Fibroblast of skin of scalp (primary cell): ENCODE measurements at regions not wholly inside any gene's neighbourhood (a gene's known extent, or its start where the extent isn't known, plus 50 kb on each side); places are given as distances from the start of the nearest gene placed in this dataset.

Source experiments
- DNase-seq: peaks from one replicate; pipeline ENCODE4 v3.0.0-alpha.2; 2013

DNA sequence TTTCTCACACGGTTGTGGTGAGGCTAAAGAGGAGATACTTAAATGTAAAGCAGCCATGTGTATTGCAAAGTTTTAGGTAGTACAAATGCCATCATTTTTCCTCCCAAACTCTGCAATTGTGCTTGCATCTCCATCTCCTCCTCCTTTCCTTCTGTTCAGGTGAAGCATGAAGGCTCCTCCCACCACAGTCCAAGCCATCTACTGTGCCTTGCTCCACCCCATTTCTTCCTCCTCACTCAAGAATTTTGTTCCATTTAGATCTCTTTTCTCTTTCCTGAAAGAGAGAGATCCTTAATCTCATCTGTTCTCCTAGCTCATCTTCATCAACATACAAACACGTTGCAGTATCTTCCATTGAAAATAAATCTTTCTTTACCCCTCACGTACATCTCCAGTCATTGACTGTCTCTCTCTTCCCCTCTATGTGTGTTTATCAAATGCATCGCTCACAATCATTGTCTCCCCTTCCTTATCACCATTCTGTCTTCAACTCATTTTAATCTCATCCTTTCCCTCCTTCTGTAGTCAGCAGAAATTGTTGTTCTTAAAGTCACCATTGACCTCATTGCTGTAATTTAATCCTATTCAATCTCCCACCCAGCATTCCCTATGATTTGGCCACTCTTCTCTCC lies 392.1 kb downstream of the RAD51AP2 start:
- no peak for DNase-seq

DNA sequence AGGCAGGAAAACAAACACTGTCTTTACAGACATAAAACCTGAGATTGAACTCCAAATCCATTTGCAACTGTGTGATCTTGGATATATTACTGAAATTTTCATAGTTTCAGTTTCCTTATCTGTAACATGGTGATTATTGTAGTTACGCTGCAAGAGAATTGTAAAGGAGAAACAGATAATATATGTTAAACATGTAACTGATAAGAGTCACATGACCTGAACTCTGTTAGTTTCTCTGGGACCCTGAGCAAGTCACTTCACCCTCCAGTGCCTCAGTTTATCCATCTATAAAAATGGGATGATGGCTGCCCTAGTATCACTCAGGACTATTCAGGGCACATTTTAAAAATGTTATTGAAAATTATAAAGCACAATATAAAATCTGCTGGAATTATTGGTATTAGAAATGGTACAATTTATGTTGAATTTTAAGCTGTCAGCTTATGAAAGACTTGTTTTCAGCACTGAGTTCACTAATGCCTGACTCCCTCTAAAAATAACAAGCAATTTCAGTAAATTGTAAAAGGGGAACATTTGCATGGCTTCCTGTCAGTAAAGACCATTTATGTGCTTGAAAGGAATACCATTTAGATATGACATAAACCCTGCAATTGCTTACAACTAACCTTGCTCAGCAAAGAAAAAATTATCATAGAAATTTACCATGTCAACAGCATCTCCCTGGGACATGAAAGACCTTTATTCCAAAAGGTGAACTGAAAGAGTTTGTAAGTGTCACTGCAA lies 393.5 kb downstream of the RAD51AP2 start:
- DNase-seq: no peak

DNA sequence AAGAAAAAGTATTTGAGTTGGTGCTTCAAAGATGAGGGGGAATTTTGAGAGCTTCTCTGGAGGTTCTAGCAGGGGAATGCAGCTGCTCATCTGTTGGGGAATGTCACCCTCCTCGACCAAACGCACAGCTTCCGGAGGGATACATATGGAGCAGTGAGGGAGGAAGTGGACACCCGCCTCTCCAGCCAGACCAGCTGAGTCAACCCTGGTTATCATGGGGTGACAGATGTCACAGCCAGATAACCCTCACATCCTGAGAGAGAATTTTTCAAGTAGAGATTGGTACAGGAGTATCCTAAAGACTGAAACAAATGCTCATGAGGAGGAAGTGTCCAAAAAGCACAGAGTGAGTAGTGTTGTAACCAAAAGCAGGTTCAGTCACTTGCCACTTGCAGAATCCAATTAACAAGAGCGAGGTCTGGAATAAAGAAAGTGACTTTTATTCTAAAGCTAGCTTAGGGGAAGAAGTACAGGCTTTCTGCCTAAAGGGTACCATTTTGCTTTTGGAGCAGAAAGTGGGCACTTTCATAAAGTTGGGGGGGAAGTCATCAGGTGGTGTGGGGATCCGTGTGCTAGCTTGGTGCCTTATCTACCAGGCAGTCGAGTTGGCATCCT lies 395.2 kb downstream of the RAD51AP2 start:
- no peak for DNase-seq

DNA sequence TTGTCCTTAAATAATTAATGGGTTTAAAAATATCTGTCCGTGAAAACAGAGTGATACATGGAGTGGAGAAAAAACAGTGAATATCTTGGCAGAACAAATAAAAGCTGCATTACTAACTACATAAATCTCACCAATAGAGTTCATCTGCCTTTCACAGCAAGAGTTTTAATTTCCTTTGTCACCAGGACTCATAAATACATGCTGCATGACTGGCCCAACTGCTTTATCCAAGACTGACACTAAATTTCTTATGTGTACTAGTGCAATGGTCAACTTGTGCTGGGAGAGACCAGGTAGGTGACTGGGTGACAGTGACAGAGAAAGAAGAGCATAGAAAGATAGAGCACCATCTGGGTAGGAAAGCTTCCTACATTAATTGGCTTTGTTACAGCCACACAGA lies 402.8 kb downstream of the RAD51AP2 start:
- DNase-seq: no peak

DNA sequence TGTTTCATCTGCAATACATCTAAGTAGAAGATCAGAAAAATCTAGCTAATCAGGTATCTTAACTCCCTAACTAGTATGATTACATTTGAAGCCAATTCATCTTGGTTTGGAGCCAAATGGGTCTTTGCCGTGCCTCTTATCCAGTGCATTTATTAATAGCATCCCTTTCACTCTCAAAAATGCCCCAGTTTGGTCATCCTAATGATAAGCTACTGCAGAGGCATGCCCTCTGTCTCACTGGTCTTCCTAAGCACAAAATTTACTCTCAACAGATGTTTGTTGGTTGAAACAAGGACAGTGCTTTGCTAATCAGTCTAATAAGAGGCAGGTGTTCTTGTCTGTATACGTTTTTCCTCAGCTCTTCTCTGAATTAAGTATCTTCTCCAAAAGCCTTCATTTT lies 403.2 kb downstream of the RAD51AP2 start:
- no peak for DNase-seq

DNA sequence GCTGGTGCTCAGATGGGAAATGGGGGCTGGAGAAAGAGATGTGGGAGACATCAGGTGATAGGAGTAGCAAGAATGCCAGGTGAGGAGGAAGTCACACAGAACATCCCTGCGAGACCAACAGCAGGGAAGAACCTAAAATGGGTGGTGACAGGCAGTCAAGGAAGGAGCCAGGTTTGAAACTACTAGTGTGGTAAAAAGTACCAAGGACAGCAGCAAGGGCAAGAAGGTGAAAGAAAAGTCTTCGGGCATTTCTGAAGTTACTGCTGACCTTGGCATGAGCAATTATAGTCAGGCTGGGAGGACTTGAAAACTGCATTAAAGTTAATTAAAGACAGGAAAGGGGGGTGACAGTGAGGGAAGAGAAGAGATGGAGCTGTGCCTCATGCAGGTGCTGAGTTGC lies 410.4 kb downstream of the RAD51AP2 start:
- DNase-seq: no peak

DNA sequence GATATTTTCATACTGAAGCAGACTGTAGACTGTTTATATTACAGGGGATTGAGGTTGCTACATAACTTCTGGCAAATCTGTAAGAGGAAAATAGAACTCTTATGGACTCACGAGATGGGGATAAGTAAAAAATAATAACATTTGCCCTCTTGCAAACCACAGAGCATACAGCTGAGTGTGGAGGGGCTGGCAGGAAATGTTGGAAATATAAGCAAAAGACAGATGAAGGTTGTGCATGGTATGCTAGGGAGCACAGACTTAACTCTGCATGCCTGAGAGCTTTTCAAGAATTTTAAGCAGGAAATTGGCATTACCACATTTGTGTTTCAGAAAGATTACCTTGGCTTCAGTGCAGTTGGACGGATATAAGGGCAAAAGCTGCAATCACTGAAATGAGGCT lies 411.1 kb downstream of the RAD51AP2 start:
- no peak for DNase-seq

DNA sequence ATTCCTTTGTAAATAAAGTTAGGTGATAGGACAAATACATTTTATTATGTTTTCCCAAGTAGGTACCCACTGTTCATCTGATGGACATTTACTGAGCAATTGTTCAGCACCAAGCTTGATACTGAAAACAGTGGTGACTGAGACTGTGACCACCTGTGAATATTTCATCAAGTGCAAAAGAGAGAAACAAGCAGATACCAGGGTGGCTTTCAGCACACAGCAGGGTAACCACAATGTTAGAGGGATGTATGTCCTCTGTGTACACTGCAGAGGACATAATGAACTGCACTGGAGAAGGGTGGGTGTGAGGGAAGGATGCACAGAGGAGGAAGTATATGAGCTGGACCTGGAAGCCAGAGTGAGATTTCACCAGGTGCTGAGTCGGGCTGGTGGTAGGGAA lies 411.8 kb downstream of the RAD51AP2 start:
- no peak for DNase-seq

DNA sequence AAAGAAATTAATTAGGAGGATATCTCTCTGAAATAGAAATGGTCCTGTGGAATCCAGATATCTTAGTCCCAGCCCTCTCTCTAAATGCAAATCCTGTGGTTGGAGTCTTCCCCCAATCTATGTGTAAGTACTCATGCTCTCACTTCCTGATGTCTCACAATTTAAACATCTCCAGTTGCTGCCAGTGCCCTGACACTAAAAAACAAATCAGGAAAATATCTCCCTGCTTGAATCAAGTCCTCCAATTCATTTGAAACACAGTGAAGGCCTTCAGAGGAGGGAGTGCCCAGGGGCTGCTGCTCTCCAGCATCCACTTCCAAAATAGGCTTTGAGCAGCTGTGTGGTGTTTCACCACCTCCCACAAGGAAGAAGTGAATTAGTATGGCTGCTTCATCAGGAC lies 413.8 kb downstream of the RAD51AP2 start:
- DNase-seq: peak; percentile 70

DNA sequence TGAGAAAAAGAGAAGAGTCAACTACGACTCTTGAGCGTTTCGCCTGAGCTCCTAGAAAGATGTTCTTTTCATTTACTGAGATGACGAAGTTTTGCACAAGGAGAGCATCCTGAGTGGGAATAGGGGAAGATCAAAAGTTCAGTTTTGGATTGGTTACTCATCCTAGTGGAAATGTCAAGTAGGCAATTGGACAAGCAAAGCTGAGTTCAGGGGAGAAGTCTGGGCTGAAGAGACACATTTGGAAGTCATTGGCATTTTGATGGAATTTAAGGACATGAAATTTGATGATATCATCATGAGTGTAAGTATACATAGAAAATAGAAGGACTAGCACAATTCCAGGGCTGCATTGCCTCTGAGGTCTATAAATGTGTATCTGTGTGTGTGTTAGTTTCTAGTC lies 416.6 kb downstream of the RAD51AP2 start:
- peak; percentile 27 for DNase-seq

DNA sequence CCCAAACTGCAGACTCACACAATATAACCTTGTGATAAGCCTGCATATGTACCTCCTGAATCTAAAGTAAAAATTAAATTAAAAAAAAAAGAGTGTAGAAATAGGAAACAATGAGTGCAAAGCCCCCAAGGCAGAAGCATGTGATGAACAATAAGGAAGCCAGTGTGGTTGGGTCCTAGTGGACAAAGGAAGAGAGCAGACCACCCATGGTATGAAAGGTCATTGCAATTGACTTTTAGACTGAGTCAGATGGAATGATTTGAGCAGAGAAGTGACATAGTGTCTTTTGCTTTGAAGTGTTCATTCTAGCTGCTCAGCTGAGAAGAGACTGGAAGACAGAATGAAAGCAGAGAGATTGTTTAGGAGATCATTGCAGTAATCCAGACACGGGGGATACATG lies 417.1 kb downstream of the RAD51AP2 start:
- DNase-seq: no peak

DNA sequence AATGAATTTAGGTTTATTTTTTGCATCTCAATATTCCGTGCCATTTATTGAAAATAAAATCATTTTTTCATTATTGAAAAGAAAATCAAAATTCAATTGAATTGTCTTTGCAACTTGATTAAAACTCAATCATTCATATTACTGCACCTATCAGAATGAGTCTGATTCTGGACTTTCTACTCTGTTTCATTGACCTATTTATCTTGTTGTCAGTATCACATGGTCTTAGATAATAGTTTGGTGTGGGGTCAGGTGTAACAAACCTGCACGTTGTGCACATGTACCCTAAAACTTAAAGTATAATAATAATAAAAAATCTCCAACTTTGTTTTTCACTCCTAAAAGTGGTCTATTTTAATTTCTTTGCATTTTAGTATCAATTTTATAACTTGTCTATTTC lies 422.9 kb downstream of the RAD51AP2 start:
- no peak for DNase-seq

DNA sequence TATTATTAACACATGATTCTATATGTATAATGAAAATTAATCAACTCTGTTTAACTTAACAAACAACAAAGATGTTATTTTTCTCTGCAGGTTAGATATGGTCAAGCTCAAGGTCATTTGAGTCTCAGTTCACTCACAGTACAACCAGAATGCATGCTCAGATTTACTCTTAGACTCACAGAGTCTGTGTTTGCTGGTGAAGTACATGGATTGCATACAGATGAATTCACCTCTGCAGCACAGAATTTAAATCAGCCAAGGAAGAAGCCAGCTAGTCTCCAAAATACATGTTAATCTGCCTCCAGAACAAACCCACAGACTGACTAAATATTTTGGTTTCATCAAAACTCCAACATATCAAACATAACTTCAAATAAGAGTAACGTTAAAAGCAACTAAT lies 424.5 kb downstream of the RAD51AP2 start:
- DNase-seq: no peak

DNA sequence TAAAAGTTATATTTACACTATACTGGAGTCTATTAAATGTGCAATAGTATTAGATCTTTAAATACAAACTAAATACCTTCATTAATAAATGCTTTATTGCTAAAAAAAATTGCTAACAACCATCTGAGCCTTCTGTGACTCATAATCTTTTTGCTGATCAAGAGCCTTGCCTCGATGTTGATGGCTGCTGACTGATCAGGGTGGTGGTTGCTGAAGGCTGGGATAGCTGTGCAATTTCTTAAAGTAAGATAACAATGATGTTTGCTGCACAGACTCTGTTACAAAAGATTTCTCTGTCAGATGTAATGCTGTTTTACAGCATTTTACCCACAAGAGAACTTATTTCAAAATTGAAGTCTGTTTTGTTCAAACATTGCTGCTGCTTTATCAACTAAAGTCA lies 421.4 kb upstream of the CYRIA start:
- no peak for DNase-seq

DNA sequence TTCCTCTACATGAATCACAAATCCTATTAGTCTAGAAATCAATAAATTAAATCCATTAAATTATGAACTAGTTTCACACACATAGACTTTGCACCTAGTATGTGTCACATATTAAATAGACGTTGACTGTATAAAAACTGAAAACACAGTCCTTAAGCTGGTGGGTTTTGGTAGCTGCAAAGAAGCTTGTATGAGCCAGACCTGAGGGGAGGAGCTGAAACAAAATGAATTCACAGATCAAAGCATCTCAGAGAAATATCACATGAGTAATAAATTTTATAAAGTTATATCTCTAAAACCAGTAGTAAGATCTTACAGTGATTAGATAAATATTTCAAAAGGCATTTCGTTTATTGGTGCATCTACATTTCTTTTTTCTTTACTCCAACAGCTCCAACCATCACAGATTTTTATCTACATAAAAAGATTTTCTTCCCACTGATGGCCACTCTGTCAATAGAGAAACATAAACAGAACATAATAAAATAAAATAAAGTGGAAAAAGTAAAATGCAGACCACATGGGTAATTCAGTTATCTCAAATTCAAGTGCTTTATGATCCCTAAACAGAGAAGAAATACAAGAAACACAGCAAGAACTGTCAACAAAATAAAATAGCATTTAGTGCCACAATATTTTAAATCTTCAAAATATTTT lies 420.0 kb upstream of the CYRIA start:
- no peak for DNase-seq

DNA sequence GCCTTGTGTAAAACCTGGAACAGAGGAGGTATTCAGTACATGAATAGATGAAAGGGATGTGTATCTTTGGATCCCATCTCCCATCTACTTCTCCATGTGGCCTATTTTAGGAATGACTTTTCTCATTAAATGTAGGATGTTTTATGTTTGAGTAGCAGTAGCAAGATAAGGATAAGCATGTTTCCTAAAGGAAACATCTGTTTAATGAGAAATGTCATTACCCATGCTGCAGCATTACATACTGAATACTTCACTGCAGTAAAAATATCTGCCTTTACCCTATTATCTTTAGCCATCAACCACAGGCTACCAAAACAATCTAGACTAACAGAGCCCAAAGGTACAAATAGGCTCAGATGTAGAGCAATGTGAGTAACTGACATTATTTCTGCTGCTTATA lies 419.2 kb upstream of the CYRIA start:
- no peak for DNase-seq

DNA sequence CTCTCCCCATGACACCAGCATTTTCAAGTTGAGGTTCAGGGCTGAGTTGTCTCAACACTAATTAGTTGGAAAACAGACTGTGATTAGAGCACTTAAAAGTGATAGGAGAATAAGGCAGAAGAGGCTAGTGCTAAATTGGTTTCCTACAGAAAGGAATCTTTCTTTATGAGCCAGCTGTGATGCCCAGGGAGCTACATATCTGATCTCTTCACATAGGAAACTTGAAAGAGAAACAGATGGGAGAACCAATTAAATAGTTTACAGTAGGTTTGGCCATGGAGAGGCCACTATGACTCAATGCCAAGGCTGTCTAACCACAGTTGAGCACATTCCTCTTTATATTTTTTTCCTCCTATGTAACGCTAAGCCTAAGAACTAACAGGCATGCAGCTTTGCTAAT lies 418.3 kb upstream of the CYRIA start:
- DNase-seq: peak; percentile 33

DNA sequence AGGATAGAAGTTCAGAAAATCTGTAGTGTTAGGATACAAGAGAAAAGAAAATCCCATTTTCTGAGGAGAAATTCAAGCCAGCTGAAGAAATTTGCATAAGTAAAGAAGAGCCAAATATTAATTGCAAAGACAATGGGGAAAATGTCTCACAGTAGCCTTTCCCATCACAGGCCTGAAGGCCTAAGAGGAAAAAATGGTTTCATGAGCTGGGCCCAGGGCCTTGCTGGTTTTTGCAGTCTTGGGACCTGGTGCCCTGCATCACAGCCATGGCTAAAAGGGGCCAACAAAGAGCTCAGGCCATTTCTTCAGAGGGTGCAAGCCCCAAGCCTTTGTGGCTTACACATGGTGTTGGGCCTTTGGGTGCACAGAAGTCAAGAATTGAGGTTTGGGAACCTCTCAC lies 413.6 kb upstream of the CYRIA start:
- DNase-seq: no peak

DNA sequence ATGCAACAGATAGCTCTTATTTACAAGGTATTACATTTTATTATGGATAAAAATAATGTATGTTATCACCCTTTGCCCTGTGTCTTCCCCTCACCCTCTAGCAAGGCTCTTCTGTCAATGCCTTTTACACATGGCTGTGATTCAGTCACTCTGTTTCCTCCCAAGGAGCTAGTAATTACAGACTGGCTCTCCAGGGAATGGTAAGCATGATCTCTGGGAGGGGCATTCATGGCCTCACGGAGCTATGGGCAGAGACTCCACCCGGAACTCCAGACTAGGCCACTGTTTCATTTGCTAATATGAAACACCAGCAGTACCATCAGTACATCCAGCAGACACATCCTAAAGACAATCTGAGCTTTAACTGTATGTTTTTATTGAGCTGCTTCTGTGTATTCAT lies 410.9 kb upstream of the CYRIA start:
- DNase-seq: no peak

DNA sequence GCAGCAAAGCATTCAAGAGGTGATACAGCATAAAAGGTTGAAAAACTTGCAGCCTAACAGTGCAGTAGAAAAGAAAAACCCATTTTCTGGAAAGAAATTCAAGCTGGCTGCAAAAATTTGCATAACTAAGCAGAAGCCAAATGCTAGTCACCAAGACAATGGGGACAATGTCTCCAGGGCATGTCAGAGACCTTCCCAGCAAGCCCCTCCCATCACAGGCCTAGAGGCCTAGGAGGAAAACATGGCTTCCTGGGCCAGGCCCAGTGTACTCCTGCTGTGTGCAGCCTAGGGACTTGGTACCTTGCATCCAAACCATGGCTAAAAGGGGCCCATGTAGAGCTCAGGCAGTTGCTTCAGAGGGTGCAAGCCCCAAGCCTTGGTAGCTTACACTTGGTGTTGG lies 405.1 kb upstream of the CYRIA start:
- no peak for DNase-seq

DNA sequence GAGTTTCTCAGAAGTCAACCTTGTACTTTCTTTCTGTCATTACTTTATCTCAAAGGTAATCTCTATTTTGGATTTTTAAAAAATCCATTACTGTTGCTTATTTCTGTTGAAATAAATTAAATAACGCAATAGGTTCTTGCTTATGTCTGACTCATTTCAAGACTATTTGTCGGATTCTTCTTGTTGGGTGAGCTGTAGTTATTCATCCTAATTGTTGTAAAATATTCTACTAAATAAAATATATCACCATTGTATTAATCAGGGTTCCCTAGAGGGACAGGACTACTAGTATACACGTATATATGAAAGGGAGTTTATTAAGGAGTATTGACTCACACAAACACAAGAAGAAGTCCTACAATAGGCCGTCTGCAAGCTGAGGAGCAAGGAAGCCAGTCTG lies 403.9 kb upstream of the CYRIA start:
- DNase-seq: no peak

DNA sequence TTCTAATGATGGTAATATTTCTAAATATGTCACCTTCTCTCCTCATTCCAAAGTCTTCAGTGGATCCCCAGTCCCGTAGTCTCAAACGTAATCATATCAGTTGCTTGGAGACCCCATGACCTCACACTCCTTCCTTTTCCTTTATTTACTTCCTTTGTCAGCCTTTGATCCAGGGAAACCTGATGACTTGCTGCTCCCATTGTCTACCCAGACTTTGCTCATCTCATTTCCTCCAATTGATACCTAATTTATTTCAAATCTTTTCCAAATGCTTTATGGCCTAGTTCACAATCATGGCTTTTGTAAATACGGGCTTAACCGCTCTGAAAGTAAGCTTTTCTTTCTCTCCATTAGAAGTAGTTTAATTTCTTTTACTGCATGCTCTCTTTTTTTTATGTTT lies 402.4 kb upstream of the CYRIA start:
- no peak for DNase-seq

DNA sequence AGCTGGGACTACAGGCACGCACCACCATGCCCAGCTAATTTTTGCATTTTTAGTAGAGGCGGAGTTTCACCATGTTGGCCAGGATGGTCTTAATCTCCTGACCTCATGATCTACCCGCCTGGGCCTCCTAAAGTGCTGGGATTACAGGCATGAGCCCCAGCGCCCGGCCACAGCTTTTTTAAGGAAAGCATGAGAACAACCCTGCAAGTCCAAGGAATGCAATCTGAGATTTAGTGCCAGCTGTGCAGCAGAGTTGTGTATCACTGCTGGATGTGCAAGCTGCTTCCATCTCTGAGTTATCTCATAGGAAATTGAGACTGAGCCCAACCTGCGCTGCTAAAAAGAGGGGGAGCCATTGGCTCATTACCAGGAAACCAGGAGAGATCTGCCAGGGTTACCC lies 399.9 kb upstream of the CYRIA start:
- DNase-seq: no peak

DNA sequence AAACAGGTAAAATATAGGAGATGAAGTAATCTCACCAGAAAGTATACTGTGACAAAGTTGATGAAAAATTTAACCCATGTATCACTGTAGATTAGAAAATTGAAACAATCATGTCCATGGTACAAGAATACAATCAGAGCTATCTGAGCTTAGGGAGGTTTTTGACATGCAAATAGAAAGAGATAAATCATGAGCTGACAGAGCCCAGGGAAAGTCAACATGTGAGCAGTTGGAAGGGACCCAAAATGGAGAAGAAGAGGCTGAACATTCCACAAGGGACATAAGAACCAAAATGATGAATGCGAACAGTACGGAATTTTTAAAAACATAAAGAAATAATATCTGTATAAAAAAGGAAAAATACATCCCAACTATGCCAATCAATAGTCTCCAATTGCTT lies 395.4 kb upstream of the CYRIA start:
- DNase-seq: no peak
